ENCODE measurements at regions not wholly inside any gene's neighbourhood (a gene's known extent, or its start where the extent isn't known, plus 50 kb on each side); places are given as distances from the start of the nearest gene placed in this dataset.
"Not testable (repeated sequence)": the region's sequence is repeated elsewhere in the genome, so short reads cannot be mapped to it uniquely, and the experiment has no call there.

DNA sequence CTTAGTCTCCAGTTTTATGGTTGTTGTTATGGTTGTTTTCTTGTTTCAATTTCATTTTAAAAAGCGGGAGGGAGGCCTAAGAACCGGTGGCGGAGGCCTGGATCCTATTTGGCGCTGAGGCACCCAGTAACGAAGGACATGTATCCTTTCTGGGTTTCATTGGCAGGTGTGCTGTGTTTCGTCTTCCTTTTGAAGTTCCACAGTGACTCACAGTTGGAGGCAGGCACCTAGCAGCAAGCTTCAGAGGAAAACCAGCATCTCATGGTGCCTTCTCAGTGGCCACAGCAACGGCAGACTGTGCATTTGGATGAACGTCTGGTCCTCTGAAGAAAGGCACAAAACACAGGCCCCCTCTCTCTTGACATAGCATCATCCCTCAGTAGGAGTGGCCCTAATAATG, 697.2 kb downstream of the EFNB2 start:
- H3K27me3 ChIP-seq: no peaks in the 10 kb centered on the region
- DNase-seq: no peak
- H3K36me3 ChIP-seq (replicated peaks in 1 of 2): no peaks in the 10 kb centered on the region
- no peaks in the 10 kb centered on the region for H3K4me1 ChIP-seq (replicated peaks in 1 of 2)
- no peak for TF ChIP-seq POLR2A (IDR thresholded peaks at IDR 0.05)
- TF ChIP-seq, protein P1, sequence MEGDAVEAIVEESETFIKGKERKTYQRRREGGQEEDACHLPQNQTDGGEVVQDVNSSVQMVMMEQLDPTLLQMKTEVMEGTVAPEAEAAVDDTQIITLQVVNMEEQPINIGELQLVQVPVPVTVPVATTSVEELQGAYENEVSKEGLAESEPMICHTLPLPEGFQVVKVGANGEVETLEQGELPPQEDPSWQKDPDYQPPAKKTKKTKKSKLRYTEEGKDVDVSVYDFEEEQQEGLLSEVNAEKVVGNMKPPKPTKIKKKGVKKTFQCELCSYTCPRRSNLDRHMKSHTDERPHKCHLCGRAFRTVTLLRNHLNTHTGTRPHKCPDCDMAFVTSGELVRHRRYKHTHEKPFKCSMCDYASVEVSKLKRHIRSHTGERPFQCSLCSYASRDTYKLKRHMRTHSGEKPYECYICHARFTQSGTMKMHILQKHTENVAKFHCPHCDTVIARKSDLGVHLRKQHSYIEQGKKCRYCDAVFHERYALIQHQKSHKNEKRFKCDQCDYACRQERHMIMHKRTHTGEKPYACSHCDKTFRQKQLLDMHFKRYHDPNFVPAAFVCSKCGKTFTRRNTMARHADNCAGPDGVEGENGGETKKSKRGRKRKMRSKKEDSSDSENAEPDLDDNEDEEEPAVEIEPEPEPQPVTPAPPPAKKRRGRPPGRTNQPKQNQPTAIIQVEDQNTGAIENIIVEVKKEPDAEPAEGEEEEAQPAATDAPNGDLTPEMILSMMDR (IDR thresholded peaks at IDR 0.05): no peak
- H3K9me3 ChIP-seq (replicated peaks in 1 of 3): no peaks in the 10 kb centered on the region
- no peak overlapping the region for H3K4me3 ChIP-seq
- WGBS, 4 donors: 78 to 91% (median 83%) methylated on average over 6 to 8 of the region's 8 CpGs
- no peak overlapping the region for H3K27ac ChIP-seq
- intact Hi-C loops (cut with DNase I): no loop called here

DNA sequence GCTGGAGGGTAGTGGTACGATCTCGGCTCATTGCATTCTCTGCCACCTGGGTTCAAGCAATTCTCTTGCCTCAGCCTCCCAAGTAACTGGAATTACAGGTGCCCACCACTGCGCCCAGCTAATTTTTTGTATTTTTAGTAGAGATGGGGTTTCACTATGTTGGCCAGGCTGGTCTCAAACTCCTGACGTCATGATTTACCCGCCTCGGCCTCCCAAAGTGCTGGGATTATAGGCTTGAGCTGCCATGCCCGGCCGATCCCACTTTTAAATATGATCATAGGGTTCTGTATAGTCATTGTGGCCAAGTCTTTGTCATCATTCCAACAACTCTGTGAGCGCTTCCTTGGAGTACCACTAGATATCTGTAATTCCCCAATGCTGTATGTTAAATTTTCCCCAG, 698.2 kb downstream of the EFNB2 start:
- 86 to 97% (median 95%) methylated on average over 9 of the region's 9 CpGs for WGBS, 4 donors

DNA sequence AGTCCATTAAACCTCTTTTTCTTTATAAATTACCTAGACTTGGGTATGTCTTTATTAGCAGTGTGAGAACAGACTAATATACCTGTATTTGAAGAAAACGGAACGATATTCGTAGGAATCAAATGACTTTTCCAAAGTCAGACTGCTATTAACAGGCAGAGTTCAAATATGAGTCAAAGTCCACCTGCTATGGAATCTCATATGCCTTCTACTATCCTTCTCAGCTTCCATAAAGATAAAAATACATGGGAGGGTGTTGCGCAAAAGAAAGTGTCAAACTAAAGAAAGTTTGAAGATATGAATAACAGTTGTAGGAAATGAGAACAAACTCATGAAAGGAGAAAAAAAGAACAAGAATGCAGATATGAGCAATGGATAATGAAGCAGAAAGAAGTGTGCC, 704.6 kb downstream of the EFNB2 start:
- no peaks in the 10 kb centered on the region for H3K9me3 ChIP-seq (replicated peaks in 1 of 3)
- intact Hi-C loops (cut with DNase I): no loop called here
- no peak for DNase-seq
- H3K27me3 ChIP-seq: no peaks in the 10 kb centered on the region
- H3K36me3 ChIP-seq (replicated peaks in 1 of 2): no peaks in the 10 kb centered on the region
- H3K4me1 ChIP-seq (replicated peaks in 1 of 2): no peaks in the 10 kb centered on the region
- WGBS, 4 donors: 39 to 63% (median 45%) methylated on average over 4 of the region's 4 CpGs
- no peak for TF ChIP-seq POLR2A (IDR thresholded peaks at IDR 0.05)
- TF ChIP-seq, protein P1 (IDR thresholded peaks at IDR 0.05): no peak
- no peak overlapping the region for H3K4me3 ChIP-seq
- H3K27ac ChIP-seq: no peak overlapping the region

More for the DNA sequence above, 698.2 kb downstream of the EFNB2 start:
- H3K9me3 ChIP-seq (replicated peaks in 1 of 3); intact Hi-C loops (cut with DNase I); H3K36me3 ChIP-seq (replicated peaks in 1 of 2); H3K4me3 ChIP-seq; H3K4me1 ChIP-seq (replicated peaks in 1 of 2); H3K27ac ChIP-seq; H3K27me3 ChIP-seq; DNase-seq: not testable (repeated sequence)

DNA sequence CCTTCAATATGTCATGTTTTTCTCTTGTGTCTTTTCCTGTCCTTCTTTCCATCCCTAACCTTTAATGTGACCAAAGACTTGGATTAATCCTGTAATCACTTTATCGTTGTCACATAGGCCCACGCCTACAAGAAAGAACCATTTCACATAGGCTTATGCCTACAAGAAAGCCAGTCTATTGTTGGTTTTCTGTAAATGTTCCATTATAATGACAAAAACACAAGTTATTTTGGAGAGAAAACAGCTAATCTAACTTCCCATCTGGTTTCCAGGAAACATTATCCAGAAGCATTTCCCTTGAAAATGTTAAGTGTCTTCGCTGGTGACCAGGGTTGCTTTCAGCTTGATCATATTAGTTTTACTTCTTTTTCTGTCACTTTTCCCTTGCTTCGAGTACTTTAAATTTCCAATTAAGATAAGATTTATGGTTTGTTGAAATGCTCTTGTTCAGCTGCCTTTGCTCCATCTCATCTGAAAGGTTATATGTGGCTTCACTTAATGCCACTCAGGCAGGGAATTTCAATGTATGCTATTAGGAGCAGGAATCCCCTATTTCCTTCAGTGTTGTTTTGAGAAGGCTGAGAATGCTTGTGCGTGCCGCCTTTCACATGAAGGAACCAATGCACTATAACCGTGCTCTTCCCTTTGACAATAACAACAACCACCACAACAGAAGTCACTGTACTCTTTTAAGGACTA, 708.2 kb downstream of the EFNB2 start:
- no peak overlapping the region for H3K27ac ChIP-seq
- 72 to 76% (median 75%) methylated on average over 7 of the region's 7 CpGs for WGBS, 4 donors
- intact Hi-C loops (cut with DNase I): no loop called here
- no peaks in the 10 kb centered on the region for H3K9me3 ChIP-seq (replicated peaks in 1 of 3)
- TF ChIP-seq, protein P1 (IDR thresholded peaks at IDR 0.05): no peak
- no peak for TF ChIP-seq POLR2A (IDR thresholded peaks at IDR 0.05)
- no peaks in the 10 kb centered on the region for H3K27me3 ChIP-seq
- H3K36me3 ChIP-seq (replicated peaks in 1 of 2): no peaks in the 10 kb centered on the region
- H3K4me1 ChIP-seq (replicated peaks in 1 of 2): no peaks in the 10 kb centered on the region
- no peak overlapping the region for H3K4me3 ChIP-seq
- DNase-seq: no peak

DNA sequence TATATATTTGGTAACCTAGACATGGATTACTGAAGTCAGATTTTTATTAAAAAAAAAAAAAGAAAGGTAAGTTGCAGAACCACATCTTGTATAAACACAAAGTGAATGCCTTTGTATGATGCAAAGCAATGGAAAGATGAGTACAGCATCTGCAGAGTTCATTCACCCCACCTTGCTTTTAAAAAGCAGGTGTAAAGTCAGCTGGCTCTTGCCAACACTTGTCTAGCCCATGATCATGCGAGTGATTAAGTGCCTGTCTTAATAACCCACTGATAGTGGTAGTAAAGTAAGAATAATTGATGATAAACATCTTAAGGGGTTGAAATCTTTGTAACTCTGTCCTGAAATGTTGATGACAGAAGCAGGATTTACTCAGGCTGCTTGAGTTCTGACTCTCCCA, 710.4 kb downstream of the EFNB2 start:
- Histone ChIP-seq H3K27ac (no peak overlapping the region), H3K4me1 (replicated peaks in 1 of 2) (no peaks in the 10 kb centered on the region), H3K4me3 (no peak overlapping the region), H3K9me3 (replicated peaks in 1 of 3) (no peaks in the 10 kb centered on the region), H3K27me3 (no peaks in the 10 kb centered on the region), H3K36me3 (replicated peaks in 1 of 2) (no peaks in the 10 kb centered on the region)
- DNase-seq: no peak
- no peak for TF ChIP-seq POLR2A (IDR thresholded peaks at IDR 0.05)
- TF ChIP-seq, protein P1 (IDR thresholded peaks at IDR 0.05): no peak
- intact Hi-C loops (cut with DNase I): no loop called here
- 70 to 79% (median 76%) methylated on average over 1 of the region's 1 CpG for WGBS, 4 donors
